Keratinocyte (primary cell): ENCODE measurements at regions not wholly inside any gene's neighbourhood (a gene's known extent, or its start where the extent isn't known, plus 50 kb on each side); places are given as distances from the start of the nearest gene placed in this dataset.

ENCODE experiments used
- DNase-seq: peaks from one replicate; pipeline ENCODE4 v3.0.0-alpha.2; 2011; ENCODE audit warnings: low read depth, missing footprints, low spot score
- FAIRE-seq: peaks from 2 replicates; lab custom pipeline; 2011; peaks lifted over from hg19 to GRCh38; lab: Jason Lieb, UNC
- H2AFZ ChIP-seq: 2 replicates; pipeline ENCODE4 v1.6.0; 2012; ENCODE audit warnings: low read length, control low read depth, inconsistent platforms; ENCODE audit not compliant: control insufficient read depth
- H3K27ac ChIP-seq: 2 replicates; pipeline ENCODE4 v1.5.1; 2011; ENCODE audit warnings: low read length; ENCODE audit not compliant: control insufficient read depth, insufficient read depth
- H3K27me3 ChIP-seq: 3 replicates; pipeline ENCODE4 v1.6.0; 2011; ENCODE audit warnings: low read length; ENCODE audit not compliant: control insufficient read depth, insufficient read depth; ENCODE audit errors: extremely low read depth
- H3K36me3 ChIP-seq, 2 experiments: 2 replicates in 1 of 2; 3 replicates in 1 of 2; pipeline ENCODE4 v1.5.1; 2011; ENCODE audit warnings: low read length in 2 of 2, mild to moderate bottlenecking in 1 of 2; ENCODE audit not compliant: control insufficient read depth in 2 of 2, insufficient read depth in 2 of 2; ENCODE audit errors: extremely low read depth in 1 of 2
- H3K4me1 ChIP-seq: 3 replicates; pipeline ENCODE4 v1.5.1; 2011; ENCODE audit warnings: low read length; ENCODE audit not compliant: control insufficient read depth, insufficient read depth; ENCODE audit errors: extremely low read depth
- H3K4me2 ChIP-seq: 3 replicates; pipeline ENCODE4 v1.6.0; 2011; ENCODE audit warnings: low read depth, low read length; ENCODE audit not compliant: control insufficient read depth, insufficient read depth; ENCODE audit errors: extremely low read depth
- H3K4me3 ChIP-seq, 3 experiments: fragments of 200-600 bp in 1 of 3; sonication (generic) in 1 of 3; 2 replicates in 2 of 3; 3 replicates in 1 of 3; pipeline ENCODE4 v1.5.1; 2011 to 2016; ENCODE audit warnings: low read length in 3 of 3, mild to moderate bottlenecking in 3 of 3, control low read depth in 2 of 3, inconsistent platforms in 1 of 3, low read depth in 1 of 3, mixed read lengths in 1 of 3, mixed run types in 1 of 3, moderate library complexity in 1 of 3; ENCODE audit not compliant: control insufficient read depth in 2 of 3, insufficient read depth in 2 of 3; ENCODE audit errors: extremely low read depth in 1 of 3
- H3K79me2 ChIP-seq: 2 replicates; pipeline ENCODE4 v1.6.0; 2012; ENCODE audit warnings: low read length; ENCODE audit not compliant: control insufficient read depth, insufficient read depth
- H3K9ac ChIP-seq: 3 replicates; pipeline ENCODE4 v1.6.0; 2011; ENCODE audit warnings: low read length; ENCODE audit not compliant: control insufficient read depth, insufficient read depth; ENCODE audit errors: extremely low read depth
- H3K9me1 ChIP-seq: 3 replicates; pipeline ENCODE4 v1.6.0; 2011; ENCODE audit warnings: low read length; ENCODE audit not compliant: control insufficient read depth, insufficient read depth; ENCODE audit errors: extremely low read depth
- H3K9me3 ChIP-seq: 2 replicates; pipeline ENCODE4 v1.5.1; 2012; ENCODE audit warnings: low read depth, low read length; ENCODE audit not compliant: control insufficient read depth
- H4K20me1 ChIP-seq: 3 replicates; pipeline ENCODE4 v1.6.0; 2011; ENCODE audit warnings: low read length; ENCODE audit not compliant: control insufficient read depth, insufficient read depth; ENCODE audit errors: extremely low read depth
- CTCF ChIP-seq, 3 experiments: IDR thresholded peaks in 1 of 3; conservative IDR thresholded peaks in 1 of 3; optimal IDR thresholded peaks in 1 of 3; 2 replicates in 2 of 3; 3 replicates in 1 of 3; pipeline versions ENCODE3 to v1.5.1; 2011; ENCODE audit warnings: low read length in 3 of 3, mild to moderate bottlenecking in 3 of 3, moderate library complexity in 2 of 3, control low read depth in 1 of 3, inconsistent platforms in 1 of 3; ENCODE audit not compliant: insufficient read depth in 2 of 3; ENCODE audit errors: extremely low read depth in 1 of 3
- EZH2 ChIP-seq: IDR thresholded peaks from one replicate; pipeline ENCODE4 v1.6.1; 2012; ENCODE audit warnings: inconsistent platforms, mild to moderate bottlenecking, low read length, moderate library complexity
- dilution Hi-C: fragments of 300-500 bp; cut with MboI; formaldehyde crosslinking; loops from one replicate; pipeline ENCODE4 v1.7.0; 2020; ENCODE audit warnings: low sequenced_read_pairs; ENCODE audit not compliant: extremely low pct_ligation_motif_present

- no peaks in the 10 kb centered on the region for H3K36me3 ChIP-seq
Measured at GRCh38 chrX:125678258-125678657, 358.6 kb downstream of the TEX13C start.

GRCh38 chrX:125680366-125680765 is 360.7 kb downstream of the TEX13C start:
- H3K9ac ChIP-seq = no peak overlapping the region
- H3K27ac ChIP-seq = no peak overlapping the region
- FAIRE-seq = no peak
- no peak overlapping the region for H3K4me2 ChIP-seq
- no peak overlapping the region for H3K4me3 ChIP-seq
- no peaks in the 10 kb centered on the region for H3K9me1 ChIP-seq
- H2AFZ ChIP-seq = no peak overlapping the region
- no peak for TF ChIP-seq CTCF (optimal IDR thresholded peaks at IDR 0.05 in 1 of 3, IDR thresholded peaks at IDR 0.05 in 1 of 3, conservative IDR thresholded peaks at IDR 0.05 in 1 of 3; ENCODE audit: extremely low read depth in 1 of 3, insufficient read depth in 2 of 3, low read length in 3 of 3)
- no peak for TF ChIP-seq EZH2
- H3K79me2 ChIP-seq = no peaks in the 10 kb centered on the region
- no peaks in the 10 kb centered on the region for H3K4me1 ChIP-seq
- dilution Hi-C loops = no loop called here
- no peaks in the 10 kb centered on the region for H4K20me1 ChIP-seq
- no peaks in the 10 kb centered on the region for H3K27me3 ChIP-seq
- DNase-seq = no peak
- no peaks in the 10 kb centered on the region for H3K9me3 ChIP-seq
- no peaks in the 10 kb centered on the region for H3K36me3 ChIP-seq

More at GRCh38 chrX:125678258-125678657, 358.6 kb downstream of the TEX13C start:
- no peak overlapping the region for H3K4me3 ChIP-seq
- no peaks in the 10 kb centered on the region for H3K79me2 ChIP-seq
- no peaks in the 10 kb centered on the region for H3K9me1 ChIP-seq
- H3K27ac ChIP-seq = no peak overlapping the region
- H3K4me2 ChIP-seq = no peak overlapping the region
- no peaks in the 10 kb centered on the region for H3K4me1 ChIP-seq
- H3K9me3 ChIP-seq = no peaks in the 10 kb centered on the region
- no peak for TF ChIP-seq EZH2
- TF ChIP-seq CTCF (optimal IDR thresholded peaks at IDR 0.05 in 1 of 3, IDR thresholded peaks at IDR 0.05 in 1 of 3, conservative IDR thresholded peaks at IDR 0.05 in 1 of 3; ENCODE audit: extremely low read depth in 1 of 3, insufficient read depth in 2 of 3, low read length in 3 of 3) = no peak
- H3K9ac ChIP-seq = no peak overlapping the region
- no peaks in the 10 kb centered on the region for H3K27me3 ChIP-seq
- no peaks in the 10 kb centered on the region for H4K20me1 ChIP-seq
- DNase-seq = no peak
- FAIRE-seq = no peak
- no peak overlapping the region for H2AFZ ChIP-seq
- dilution Hi-C loops = no loop called here
